ENCODE measurements at regions not wholly inside any gene's neighbourhood (a gene's known extent, or its start where the extent isn't known, plus 50 kb on each side); places are given as distances from the start of the nearest gene placed in this dataset.
"Not testable (repeated sequence)": the region's sequence is repeated elsewhere in the genome, so short reads cannot be mapped to it uniquely, and the experiment has no call there.

DNA sequence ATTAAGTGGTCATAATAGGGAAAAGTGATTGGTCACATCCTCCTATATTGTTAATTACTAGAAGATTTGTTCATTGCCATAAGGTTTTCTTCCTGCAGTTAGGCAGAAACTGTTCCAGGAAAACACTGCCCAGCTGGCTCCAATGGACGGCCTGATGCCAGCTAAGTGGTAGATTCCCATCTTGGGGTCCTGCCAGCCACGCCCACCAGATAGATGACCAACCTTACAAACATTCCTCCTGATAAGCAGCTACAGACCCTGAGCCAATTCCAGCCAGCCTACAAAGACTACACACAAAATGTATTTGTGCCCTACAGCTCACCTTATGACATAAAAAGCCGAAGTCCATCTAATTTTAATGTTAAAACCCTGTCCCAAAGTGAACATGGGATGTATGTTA is 685.9 kb upstream of the USP15 start:
- no peak for TF ChIP-seq POLR2A (IDR thresholded peaks at IDR 0.05)
- TF ChIP-seq, protein P1, sequence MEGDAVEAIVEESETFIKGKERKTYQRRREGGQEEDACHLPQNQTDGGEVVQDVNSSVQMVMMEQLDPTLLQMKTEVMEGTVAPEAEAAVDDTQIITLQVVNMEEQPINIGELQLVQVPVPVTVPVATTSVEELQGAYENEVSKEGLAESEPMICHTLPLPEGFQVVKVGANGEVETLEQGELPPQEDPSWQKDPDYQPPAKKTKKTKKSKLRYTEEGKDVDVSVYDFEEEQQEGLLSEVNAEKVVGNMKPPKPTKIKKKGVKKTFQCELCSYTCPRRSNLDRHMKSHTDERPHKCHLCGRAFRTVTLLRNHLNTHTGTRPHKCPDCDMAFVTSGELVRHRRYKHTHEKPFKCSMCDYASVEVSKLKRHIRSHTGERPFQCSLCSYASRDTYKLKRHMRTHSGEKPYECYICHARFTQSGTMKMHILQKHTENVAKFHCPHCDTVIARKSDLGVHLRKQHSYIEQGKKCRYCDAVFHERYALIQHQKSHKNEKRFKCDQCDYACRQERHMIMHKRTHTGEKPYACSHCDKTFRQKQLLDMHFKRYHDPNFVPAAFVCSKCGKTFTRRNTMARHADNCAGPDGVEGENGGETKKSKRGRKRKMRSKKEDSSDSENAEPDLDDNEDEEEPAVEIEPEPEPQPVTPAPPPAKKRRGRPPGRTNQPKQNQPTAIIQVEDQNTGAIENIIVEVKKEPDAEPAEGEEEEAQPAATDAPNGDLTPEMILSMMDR (IDR thresholded peaks at IDR 0.05), result no peak
- TF ChIP-seq EP300 (IDR thresholded peaks at IDR 0.05), result no peak
- no peak for TF ChIP-seq POLR2AphosphoS5 (IDR thresholded peaks at IDR 0.05)
- no peak overlapping the region for H3K27ac ChIP-seq
- no peak for DNase-seq
- H3K4me1 ChIP-seq, result no peaks in the 10 kb centered on the region
- no peaks in the 10 kb centered on the region for H3K36me3 ChIP-seq
- H3K4me3 ChIP-seq, result no peak overlapping the region
- intact Hi-C loops (cut with DNase I), result no loop called here
- H3K27me3 ChIP-seq, result no peaks in the 10 kb centered on the region
- no peaks in the 10 kb centered on the region for H3K9me3 ChIP-seq
- WGBS, 2 donors, result 42 to 58% methylated on average over 3 of the region's 3 CpGs

DNA sequence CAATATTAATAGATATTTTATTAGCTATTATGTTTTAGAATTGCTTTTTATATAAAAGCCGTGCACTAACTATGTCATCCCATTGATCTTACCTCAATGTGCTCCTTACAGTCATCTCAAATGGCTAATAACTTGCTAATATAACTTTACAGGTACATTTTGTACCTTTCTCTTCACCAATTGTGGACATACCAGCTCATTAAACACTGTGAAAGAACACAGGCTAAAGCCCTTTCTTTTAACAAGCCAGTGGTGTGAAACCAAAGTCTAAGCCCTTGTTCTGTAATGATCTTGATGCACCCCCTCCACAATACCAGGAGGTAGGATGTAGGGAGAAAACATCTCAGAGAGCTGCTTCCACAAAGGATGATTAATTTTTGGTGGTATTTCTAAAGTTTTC is 675.3 kb upstream of the USP15 start:
- intact Hi-C loops (cut with DNase I), result no loop called here
- Histone ChIP-seq H3K27ac (no peak overlapping the region), H3K27me3 (no peaks in the 10 kb centered on the region), H3K9me3 (no peaks in the 10 kb centered on the region), H3K36me3 (no peaks in the 10 kb centered on the region), H3K4me1 (no peaks in the 10 kb centered on the region), H3K4me3 (no peak overlapping the region)
- DNase-seq, result no peak
- 78 to 91% methylated on average over 1 of the region's 1 CpG for WGBS, 2 donors
- no peak for TF ChIP-seq POLR2AphosphoS5 (IDR thresholded peaks at IDR 0.05)
- TF ChIP-seq, protein P1 (IDR thresholded peaks at IDR 0.05), result no peak

DNA sequence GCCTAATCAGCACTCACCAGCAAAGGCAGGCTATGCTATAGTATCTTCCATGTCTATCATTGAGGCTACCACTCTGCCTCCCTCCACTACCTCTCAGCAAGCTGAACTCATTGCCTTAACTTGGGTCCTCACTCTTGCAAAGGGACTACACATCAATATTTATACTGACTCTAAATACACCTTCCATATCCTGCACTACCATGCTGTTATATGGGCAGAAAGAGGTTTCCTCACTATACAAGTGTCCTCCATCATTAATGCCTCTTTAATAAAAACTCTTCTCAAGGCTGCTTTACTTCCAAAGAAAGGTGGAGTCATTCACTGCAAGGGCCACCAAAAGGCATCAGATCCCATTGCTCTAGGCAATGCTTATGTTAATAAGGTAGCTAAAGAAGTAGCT is 669.3 kb upstream of the USP15 start:
- H3K36me3 ChIP-seq; H3K4me3 ChIP-seq; H3K27me3 ChIP-seq; H3K9me3 ChIP-seq; H3K27ac ChIP-seq; DNase-seq; H3K4me1 ChIP-seq; intact Hi-C loops (cut with DNase I): not testable (repeated sequence)

DNA sequence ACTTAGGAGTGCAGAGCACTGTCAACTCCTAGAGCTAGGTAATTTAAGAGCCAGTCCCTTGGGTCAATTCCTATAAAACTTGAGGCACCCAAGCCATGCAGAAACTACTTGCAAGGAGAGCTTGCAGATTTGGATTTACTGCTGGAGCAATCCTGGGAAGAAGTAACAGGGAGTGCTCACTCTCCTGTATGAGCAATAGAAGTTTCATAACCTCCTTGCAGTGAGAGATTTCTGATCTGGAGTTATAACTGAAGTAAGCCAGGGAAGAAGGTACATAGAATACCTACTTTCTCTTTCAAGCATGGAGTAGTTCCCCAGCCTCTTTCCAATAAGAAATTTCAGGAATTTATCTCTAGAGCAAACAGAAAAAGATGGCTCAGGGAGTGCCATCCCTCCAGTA is 650.1 kb upstream of the USP15 start:
- DNase-seq, result no peak
- intact Hi-C loops (cut with DNase I), result no loop called here
- TF ChIP-seq, protein P1 (IDR thresholded peaks at IDR 0.05), result no peak
- no peak for TF ChIP-seq POLR2AphosphoS5 (IDR thresholded peaks at IDR 0.05)
- TF ChIP-seq POLR2A (IDR thresholded peaks at IDR 0.05), result no peak
- no peak for TF ChIP-seq EP300 (IDR thresholded peaks at IDR 0.05)
- no peak overlapping the region for H3K4me3 ChIP-seq
- H3K36me3 ChIP-seq, result no peaks in the 10 kb centered on the region
- H3K4me1 ChIP-seq, result no peaks in the 10 kb centered on the region
- no peaks in the 10 kb centered on the region for H3K9me3 ChIP-seq
- no peak overlapping the region for H3K27ac ChIP-seq
- H3K27me3 ChIP-seq, result no peaks in the 10 kb centered on the region

DNA sequence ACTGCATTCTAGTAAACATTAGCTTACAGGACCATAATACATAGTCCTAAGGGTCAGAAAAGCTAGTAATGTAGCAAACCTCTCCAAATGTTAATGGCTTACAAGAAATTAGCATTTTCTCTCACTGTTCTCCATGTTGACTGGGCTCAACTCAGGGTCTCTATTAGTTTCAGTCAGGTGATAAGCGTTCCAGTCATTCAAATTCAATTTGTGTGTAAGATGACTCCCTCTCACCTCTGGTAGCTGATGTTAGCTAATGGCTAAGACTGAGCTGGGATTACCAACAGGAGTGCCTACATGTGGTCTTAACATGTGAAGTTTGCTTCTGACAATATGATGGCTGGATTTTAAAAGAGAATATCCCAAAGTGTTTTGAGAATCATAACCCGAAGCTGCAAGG is 630.5 kb upstream of the USP15 start:
- no peak for DNase-seq
- Histone ChIP-seq H3K9me3 (no peaks in the 10 kb centered on the region), H3K4me1 (no peaks in the 10 kb centered on the region), H3K4me3 (no peak overlapping the region), H3K27ac (no peak overlapping the region), H3K36me3 (no peaks in the 10 kb centered on the region), H3K27me3 (no peaks in the 10 kb centered on the region)
- 83 to 84% methylated on average over 2 of the region's 2 CpGs for WGBS, 2 donors
- TF ChIP-seq POLR2A (IDR thresholded peaks at IDR 0.05) (no peak), EP300 (IDR thresholded peaks at IDR 0.05) (no peak), POLR2AphosphoS5 (IDR thresholded peaks at IDR 0.05) (no peak)
- TF ChIP-seq, protein P1 (IDR thresholded peaks at IDR 0.05), result no peak
- intact Hi-C loops (cut with DNase I), result no loop called here

All from sigmoid colon (tissue), 6 donors.